GM10266 (cell line): ENCODE measurements at regions not wholly inside any gene's neighbourhood (a gene's known extent, or its start where the extent isn't known, plus 50 kb on each side); places are given as distances from the start of the nearest gene placed in this dataset.

Source experiments
- DNase-seq: peaks from one replicate; pipeline ENCODE4 v3.0.0; 2012; ENCODE audit errors: extremely low spot score
- CTCF ChIP-seq: IDR thresholded peaks from 2 replicates; pipeline ENCODE4 v1.5.1; 2012; ENCODE audit warnings: mild to moderate bottlenecking, low read depth; ENCODE audit not compliant: control insufficient read depth, insufficient read depth; ENCODE audit errors: missing control alignments

DNA sequence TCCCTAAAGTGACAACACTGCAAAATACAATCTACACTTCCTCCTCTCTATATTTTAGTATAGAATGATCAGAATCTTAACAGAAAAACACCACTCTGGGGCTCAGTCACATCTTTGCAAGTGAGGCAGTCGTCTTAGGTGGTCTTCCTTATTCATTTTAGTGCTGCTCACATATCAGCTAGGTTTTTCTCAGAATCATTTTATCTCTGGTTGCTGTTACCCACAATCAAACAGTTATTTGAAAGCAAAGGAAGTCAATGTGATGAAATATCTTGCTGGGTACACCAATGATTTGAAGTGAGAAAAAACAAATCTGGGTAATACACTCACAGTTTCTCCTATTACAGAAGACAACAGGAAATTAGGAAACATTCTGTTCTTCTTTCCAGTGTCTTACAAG lies 275.2 kb downstream of the DSEL start:
- TF ChIP-seq CTCF, result no peak
- DNase-seq, result no peak

DNA sequence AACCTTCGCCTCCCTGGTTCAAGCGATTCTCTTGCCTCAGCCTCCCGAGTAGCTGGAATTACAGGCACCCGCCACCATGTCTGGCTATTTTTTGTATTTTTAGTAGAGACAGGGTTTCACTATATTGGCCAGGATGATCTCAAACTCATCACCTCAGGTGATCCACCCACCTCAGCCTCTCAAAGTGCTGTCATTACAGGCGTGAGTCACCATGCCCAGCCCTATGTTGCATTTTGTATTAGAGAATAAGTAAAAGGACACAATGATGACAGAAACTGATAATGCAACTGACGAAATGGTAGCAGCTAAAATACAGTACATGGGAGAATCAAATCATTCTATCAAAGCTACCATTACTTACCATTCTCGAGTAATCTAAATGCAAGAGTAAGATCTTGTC lies 276.7 kb downstream of the DSEL start:
- TF ChIP-seq CTCF, result no peak
- no peak for DNase-seq

DNA sequence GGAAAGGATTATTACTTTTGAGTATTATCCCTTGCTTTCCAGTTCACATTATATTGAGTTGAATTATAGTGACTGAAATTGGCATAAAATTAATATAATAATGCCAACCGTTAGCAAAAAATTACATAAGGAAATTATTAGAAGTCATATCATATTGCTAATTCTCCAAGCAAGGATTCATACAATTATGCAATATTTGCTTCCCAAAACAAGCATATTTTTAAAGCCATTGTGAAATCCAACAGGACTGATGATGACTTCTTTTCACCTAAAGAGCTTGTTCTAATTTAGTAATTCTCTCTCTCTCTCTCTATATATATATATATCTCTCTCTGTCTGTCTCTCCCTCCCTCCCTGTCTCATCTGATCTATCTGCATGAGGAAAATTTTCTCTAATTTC lies 283.5 kb downstream of the DSEL start:
- no peak for DNase-seq
- no peak for TF ChIP-seq CTCF

- no peak for TF ChIP-seq CTCF
- DNase-seq, result no peak
Measured at GRCh38 chr18:67232406-67232805, 284.1 kb downstream of the DSEL start.

- no peak for TF ChIP-seq CTCF
- no peak for DNase-seq
Measured at GRCh38 chr18:67222887-67223286, 293.6 kb downstream of the DSEL start.

DNA sequence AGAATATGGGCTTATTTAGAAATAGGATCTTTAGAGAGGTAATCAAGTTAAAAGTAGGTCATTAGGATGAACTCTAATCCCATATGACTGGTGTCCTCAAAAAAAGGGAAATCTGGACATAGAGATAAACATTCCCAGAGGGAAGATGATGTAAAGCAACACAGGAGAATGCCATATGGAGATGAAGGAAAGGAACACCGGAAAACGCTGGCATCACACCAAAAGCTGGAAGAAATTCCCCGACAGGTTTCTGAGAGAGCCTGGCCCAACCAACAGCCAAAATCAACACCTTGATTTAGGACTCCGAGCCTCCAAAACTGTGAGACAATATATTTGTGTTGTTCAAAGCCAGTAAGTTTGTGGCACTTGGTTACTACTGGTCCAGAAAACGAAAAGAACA lies 296.7 kb downstream of the DSEL start:
- no peak for DNase-seq
- no peak for TF ChIP-seq CTCF

DNA sequence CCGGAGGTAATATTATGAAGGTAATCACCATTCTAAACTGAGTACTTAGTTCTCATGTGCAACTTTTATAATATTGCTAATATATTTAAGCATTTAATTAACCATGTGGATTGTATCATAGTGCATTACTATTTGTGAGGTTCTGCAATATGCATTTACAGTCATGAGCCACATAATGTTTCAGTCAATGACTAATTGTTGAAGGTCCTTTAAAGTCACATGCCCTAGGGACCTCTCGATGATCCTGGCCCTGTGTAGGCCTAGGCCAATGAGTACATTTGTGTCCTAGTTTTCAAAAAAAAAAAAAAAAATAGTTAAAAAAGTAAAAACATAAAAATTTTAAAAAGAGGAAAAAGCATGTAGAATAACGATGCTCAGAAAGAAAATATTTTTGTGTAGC lies 298.0 kb downstream of the DSEL start:
- no peak for DNase-seq
- TF ChIP-seq CTCF, result no peak
